NT2/D1 (cell line): ENCODE measurements at regions not wholly inside any gene's neighbourhood (a gene's known extent, or its start where the extent isn't known, plus 50 kb on each side); places are given as distances from the start of the nearest gene placed in this dataset.

ENCODE experiments used
- SUZ12 ChIP-seq: IDR thresholded peaks from 2 replicates; pipeline ENCODE4 v1.6.1; 2011; ENCODE audit not compliant: insufficient read length, insufficient read depth; ENCODE audit errors: extremely low read depth
- ZNF274 ChIP-seq: IDR thresholded peaks from 2 replicates; pipeline ENCODE4 v1.6.1; 2011; ENCODE audit warnings: mild to moderate bottlenecking, low read depth, low read length

DNA sequence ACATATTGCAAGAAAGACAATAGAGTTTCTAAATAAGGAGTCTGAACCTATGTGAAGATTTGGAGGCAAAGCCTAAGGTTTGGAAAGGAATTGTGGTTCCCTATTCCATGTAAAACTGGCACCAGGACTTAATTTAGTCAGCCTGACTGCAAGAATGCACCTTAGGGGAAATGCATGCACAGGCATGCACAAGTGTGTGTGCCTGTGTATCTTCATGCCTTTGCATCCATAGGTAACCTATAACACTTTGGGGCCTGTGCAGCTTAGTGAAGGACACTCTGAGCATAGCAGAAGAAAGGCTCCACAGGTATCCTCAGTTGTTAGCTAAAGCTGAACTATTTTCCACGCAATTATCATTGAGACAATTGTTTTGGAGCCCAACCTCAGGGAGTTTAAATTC lies 73.4 kb downstream of the RPRM start:
- TF ChIP-seq ZNF274: no peak
- no peak for TF ChIP-seq SUZ12
